Type B pancreatic cell (in vitro differentiated cells): ENCODE measurements at regions not wholly inside any gene's neighbourhood (a gene's known extent, or its start where the extent isn't known, plus 50 kb on each side); places are given as distances from the start of the nearest gene placed in this dataset.

Source experiments
- DNase-seq: peaks from one replicate; pipeline ENCODE4 v3.0.0; 2021; ENCODE audit warnings: mixed read lengths; ENCODE audit not compliant: unreplicated experiment; ENCODE audit errors: extremely low spot score
- H3K27ac Mint-ChIP-seq: 2 replicates; pipeline ENCODE4 v1.8.0; 2021; ENCODE audit warnings: mild to moderate bottlenecking, mixed read lengths
- H3K27me3 Mint-ChIP-seq: 2 replicates; pipeline ENCODE4 v1.8.0; 2021; ENCODE audit warnings: mixed read lengths
- H3K36me3 Mint-ChIP-seq: 2 replicates; pipeline ENCODE4 v1.8.0; 2021; ENCODE audit warnings: mixed read lengths
- H3K4me1 Mint-ChIP-seq: one replicate; pipeline ENCODE4 v1.8.0; 2021; ENCODE audit warnings: mixed read lengths; ENCODE audit not compliant: unreplicated experiment
- H3K4me3 Mint-ChIP-seq: 2 replicates; pipeline ENCODE4 v1.8.0; 2021; ENCODE audit warnings: mild to moderate bottlenecking, mixed read lengths
- H3K9me3 Mint-ChIP-seq: 2 replicates; pipeline ENCODE4 v1.8.0; 2021; ENCODE audit warnings: mixed read lengths
- CTCF ChIP-seq: fragments of 200-600 bp; sonication (generic); conservative IDR thresholded peaks from 2 replicates; pipeline ENCODE4 v1.5.0; 2021; ENCODE audit warnings: antibody characterized with exemption, mild to moderate bottlenecking

DNA sequence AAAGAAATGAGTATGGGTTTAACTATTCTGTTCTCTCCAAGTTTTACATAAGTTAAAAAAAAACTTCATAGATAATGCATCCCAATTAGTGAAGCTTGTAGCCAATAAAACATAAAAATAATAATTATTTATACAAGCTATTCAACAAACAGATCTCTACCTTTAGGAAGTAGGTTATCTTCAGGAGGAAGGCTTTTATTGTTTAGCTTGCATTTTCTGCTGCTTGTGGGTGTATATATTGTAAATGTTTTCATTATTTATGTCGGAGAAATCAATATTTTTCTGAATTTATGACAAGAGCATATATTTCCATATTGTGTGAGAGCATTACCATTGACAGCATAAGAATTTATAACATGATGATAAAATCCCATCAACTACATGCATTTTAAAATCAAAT lies 208.3 kb downstream of the TRAM1L1 start:
- Mint-ChIP-seq H3K9me3 (no peaks in the 10 kb centered on the region), H3K27me3 (no peaks in the 10 kb centered on the region), H3K4me3 (no peak overlapping the region), H3K4me1 (no peaks in the 10 kb centered on the region), H3K27ac (no peak overlapping the region), H3K36me3 (no peaks in the 10 kb centered on the region)
- no peak for DNase-seq
- TF ChIP-seq CTCF = no peak

DNA sequence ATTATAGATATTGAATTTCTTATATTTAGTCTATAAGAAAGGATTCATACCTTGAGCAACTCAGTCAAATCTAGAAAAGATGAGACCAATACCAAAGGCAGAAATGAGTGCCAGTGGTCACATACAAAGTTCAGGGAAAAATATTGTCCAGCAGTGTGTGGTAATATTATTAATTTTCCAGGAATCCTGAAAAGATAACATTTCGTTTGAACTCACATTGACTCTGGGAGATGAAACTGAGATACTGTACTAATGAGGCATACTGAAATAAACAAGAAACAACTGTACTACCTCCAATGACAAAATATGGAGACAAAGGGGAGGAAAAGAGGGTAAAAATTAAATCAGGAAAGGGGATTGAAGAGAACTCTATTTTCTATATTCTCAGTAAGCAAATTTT lies 212.4 kb downstream of the TRAM1L1 start:
- no peak for TF ChIP-seq CTCF
- H3K9me3 Mint-ChIP-seq = no peaks in the 10 kb centered on the region
- no peak for DNase-seq
- H3K36me3 Mint-ChIP-seq = no peaks in the 10 kb centered on the region
- no peak overlapping the region for H3K27ac Mint-ChIP-seq
- no peak overlapping the region for H3K4me3 Mint-ChIP-seq
- H3K27me3 Mint-ChIP-seq = no peaks in the 10 kb centered on the region
- H3K4me1 Mint-ChIP-seq = peaks cover 7% of the 10 kb centered on the region

- Mint-ChIP-seq H3K27me3 (no peaks in the 10 kb centered on the region), H3K36me3 (no peaks in the 10 kb centered on the region), H3K4me3 (no peak overlapping the region), H3K27ac (no peak overlapping the region), H3K9me3 (no peaks in the 10 kb centered on the region), H3K4me1 (peaks cover 7% of the 10 kb centered on the region)
- DNase-seq = no peak
- TF ChIP-seq CTCF = no peak
These were observed 213.1 kb downstream of the TRAM1L1 start for GRCh38 chr4:116872308-116872707.

- Mint-ChIP-seq H3K4me1 (peaks cover 7% of the 10 kb centered on the region), H3K9me3 (no peaks in the 10 kb centered on the region), H3K36me3 (no peaks in the 10 kb centered on the region), H3K27ac (no peak overlapping the region), H3K27me3 (no peaks in the 10 kb centered on the region), H3K4me3 (no peak overlapping the region)
- no peak for TF ChIP-seq CTCF
- DNase-seq = no peak
These were observed 214.7 kb downstream of the TRAM1L1 start for GRCh38 chr4:116870686-116871085.

- Mint-ChIP-seq H3K9me3 (no peaks in the 10 kb centered on the region), H3K27me3 (no peaks in the 10 kb centered on the region), H3K27ac (no peak overlapping the region), H3K4me3 (no peak overlapping the region), H3K36me3 (no peaks in the 10 kb centered on the region), H3K4me1 (peaks cover 7% of the 10 kb centered on the region)
- TF ChIP-seq CTCF = no peak
- DNase-seq = no peak
These were observed 219.3 kb downstream of the TRAM1L1 start for GRCh38 chr4:116866106-116866505.

- no peaks in the 10 kb centered on the region for H3K27me3 Mint-ChIP-seq
- no peak overlapping the region for H3K27ac Mint-ChIP-seq
- H3K4me1 Mint-ChIP-seq = no peaks in the 10 kb centered on the region
- no peak for DNase-seq
- no peak for TF ChIP-seq CTCF
- no peaks in the 10 kb centered on the region for H3K9me3 Mint-ChIP-seq
- no peak overlapping the region for H3K4me3 Mint-ChIP-seq
- H3K36me3 Mint-ChIP-seq = no peaks in the 10 kb centered on the region
These were observed 222.8 kb downstream of the TRAM1L1 start for GRCh38 chr4:116862592-116862991.
